Lung (tissue), 11 donors: ENCODE measurements at regions not wholly inside any gene's neighbourhood (a gene's known extent, or its start where the extent isn't known, plus 50 kb on each side); places are given as distances from the start of the nearest gene placed in this dataset.

Source experiments
- ATAC-seq: fragments of 200-7000 bp; cut with Tn5 transposase; one replicate; pipeline ENCODE4 v1.9.1; 2020; ENCODE audit warnings: moderate number of reproducible peaks; ENCODE audit not compliant: insufficient read depth, low FRiP score
- DNase-seq, 3 donors: peaks; one replicate each; pipeline ENCODE4 v3.0.0-alpha.2; 2013 to 2017
- H3K27ac ChIP-seq, 2 donors: one replicate each; pipeline ENCODE4 v1.5.1; 2013; ENCODE audit warnings: mild to moderate bottlenecking in 2 of 2, moderate library complexity in 2 of 2, control low read depth in 1 of 2, inconsistent platforms in 1 of 2, low read depth in 1 of 2, low read length in 1 of 2
- H3K27me3 ChIP-seq, 3 donors: one replicate each; pipeline ENCODE4 v1.5.1; 2013; ENCODE audit warnings: low read length in 2 of 3; ENCODE audit not compliant: control insufficient read depth in 3 of 3, insufficient read depth in 3 of 3
- H3K36me3 ChIP-seq, 4 donors: one replicate each; pipeline ENCODE4 v1.5.1; 2013; ENCODE audit warnings: low read length in 4 of 4, mild to moderate bottlenecking in 1 of 4, moderate library complexity in 1 of 4; ENCODE audit not compliant: control insufficient read depth in 4 of 4, insufficient read depth in 4 of 4
- H3K4me1 ChIP-seq, 5 donors: one replicate each; pipeline ENCODE4 v1.5.1; 2013; ENCODE audit warnings: low read length in 5 of 5, mild to moderate bottlenecking in 2 of 5, moderate library complexity in 1 of 5; ENCODE audit not compliant: control insufficient read depth in 5 of 5, insufficient read depth in 5 of 5
- H3K4me3 ChIP-seq: one replicate; pipeline ENCODE4 v1.5.1; 2013; ENCODE audit warnings: mild to moderate bottlenecking, control low read depth, moderate library complexity
- H3K9ac ChIP-seq, 2 donors: one replicate each; pipeline ENCODE4 v1.5.1; 2013; ENCODE audit warnings: low read length in 2 of 2, control low read depth in 1 of 2; ENCODE audit not compliant: insufficient read depth in 1 of 2
- H3K9me3 ChIP-seq, 4 donors: one replicate each; pipeline ENCODE4 v1.5.1; 2013; ENCODE audit warnings: low read length in 3 of 4, mild to moderate bottlenecking in 1 of 4, moderate library complexity in 1 of 4; ENCODE audit not compliant: control insufficient read depth in 4 of 4, insufficient read depth in 3 of 4
- WGBS, 2 donors: extraction: QIAGEN DNeasy Blood & Tissue Kit; methylation state at CpG; one replicate each; pipeline ENCODE4 v1.1.7; 2013; 5-methylcytosine and 5-hydroxymethylcytosine counted together
- TF ChIP-seq, protein P1 (sequence below): IDR thresholded peaks from 2 replicates; pipeline ENCODE4 v1.5.1; 2012; ENCODE audit warnings: mild to moderate bottlenecking; ENCODE audit errors: control extremely low read depth, extremely low read depth
- donor health status: control.
- donor health status: control.
- donor health status: Bipolar disorder and iron deficiency.
- donor health status: healthy.
- donor health status: DM: yes; HTN: yes; CAD: no.

DNA sequence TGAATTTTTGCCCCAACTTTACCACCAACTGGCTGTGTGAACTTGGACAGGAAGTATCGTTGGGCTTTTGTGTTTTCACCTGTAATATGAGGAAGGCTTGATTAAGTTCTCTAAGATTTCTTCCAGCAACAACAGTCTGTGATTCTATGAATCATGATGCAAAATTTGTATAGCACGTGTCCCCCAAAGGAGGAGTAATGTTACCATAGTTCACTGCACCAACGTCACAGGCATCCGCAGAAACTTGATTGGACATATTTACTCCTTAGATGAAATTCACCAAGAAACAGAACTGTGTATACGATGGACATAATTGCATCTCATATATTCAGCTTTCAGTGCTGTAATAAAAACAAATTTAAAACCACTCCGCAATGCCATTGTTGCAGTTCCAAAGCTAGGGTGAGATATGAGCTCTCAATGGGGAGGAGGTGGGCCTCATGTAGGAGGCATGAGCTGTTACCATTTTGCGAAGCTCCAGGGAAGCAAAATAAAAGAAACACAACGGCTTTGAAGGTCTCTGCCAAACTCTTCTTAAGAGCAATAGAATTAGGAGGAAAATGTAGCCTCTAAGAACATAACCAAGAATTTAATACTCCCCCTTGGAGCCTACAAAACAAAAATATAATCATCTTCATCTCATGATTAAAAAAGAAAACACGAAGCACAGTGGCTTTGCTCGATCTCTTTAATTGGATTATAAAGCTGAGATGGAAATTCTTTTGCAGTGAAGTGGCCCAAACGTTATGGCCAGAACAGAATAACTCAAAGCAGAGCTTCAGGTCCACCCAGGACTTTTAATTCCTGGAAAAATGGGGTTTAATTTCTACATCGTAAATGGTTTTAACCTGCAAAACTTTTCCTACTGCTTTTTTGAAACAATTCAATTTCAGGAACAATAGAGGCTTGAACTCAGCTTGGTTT, 80.7 kb downstream of the CHST2 start:
- ATAC-seq (no peak), DNase-seq (no peak)
- peaks cover 0 to 26% (median 0%) of the 10 kb centered on the region in 5 donors for H3K4me1 ChIP-seq
- TF ChIP-seq, protein P1, sequence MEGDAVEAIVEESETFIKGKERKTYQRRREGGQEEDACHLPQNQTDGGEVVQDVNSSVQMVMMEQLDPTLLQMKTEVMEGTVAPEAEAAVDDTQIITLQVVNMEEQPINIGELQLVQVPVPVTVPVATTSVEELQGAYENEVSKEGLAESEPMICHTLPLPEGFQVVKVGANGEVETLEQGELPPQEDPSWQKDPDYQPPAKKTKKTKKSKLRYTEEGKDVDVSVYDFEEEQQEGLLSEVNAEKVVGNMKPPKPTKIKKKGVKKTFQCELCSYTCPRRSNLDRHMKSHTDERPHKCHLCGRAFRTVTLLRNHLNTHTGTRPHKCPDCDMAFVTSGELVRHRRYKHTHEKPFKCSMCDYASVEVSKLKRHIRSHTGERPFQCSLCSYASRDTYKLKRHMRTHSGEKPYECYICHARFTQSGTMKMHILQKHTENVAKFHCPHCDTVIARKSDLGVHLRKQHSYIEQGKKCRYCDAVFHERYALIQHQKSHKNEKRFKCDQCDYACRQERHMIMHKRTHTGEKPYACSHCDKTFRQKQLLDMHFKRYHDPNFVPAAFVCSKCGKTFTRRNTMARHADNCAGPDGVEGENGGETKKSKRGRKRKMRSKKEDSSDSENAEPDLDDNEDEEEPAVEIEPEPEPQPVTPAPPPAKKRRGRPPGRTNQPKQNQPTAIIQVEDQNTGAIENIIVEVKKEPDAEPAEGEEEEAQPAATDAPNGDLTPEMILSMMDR, result no peak
- no peak overlapping the region for H3K27ac ChIP-seq
- H3K36me3 ChIP-seq, result no peaks in the 10 kb centered on the region
- H3K4me3 ChIP-seq, result no peak overlapping the region
- 88 to 94% methylated on average over 12 of the region's 12 CpGs for WGBS, 2 donors
- no peaks in the 10 kb centered on the region for H3K27me3 ChIP-seq
- peaks cover 0 to 2% (median 0%) of the 10 kb centered on the region in 4 donors for H3K9me3 ChIP-seq
- H3K9ac ChIP-seq, result no peak overlapping the region

DNA sequence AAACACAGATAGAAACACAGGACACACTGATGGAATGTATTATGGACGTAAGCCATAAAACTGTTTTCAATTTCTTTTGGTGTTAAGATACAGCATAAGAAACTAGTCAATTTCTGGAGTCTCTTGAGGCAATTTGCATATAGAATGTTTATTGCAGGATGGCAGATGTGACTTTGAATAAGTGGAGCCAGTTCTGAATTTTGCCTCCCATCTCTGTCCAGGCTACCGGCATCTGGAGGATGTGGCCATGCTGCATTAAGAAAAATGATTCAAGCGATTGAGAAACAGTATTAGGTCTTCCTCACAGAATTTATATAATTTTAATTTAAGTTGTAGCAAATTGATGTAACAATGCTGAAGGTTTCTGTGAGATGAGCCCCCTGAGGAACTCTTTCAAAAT, 81.5 kb downstream of the CHST2 start:
- TF ChIP-seq, protein P1, result no peak
- H3K4me1 ChIP-seq, result peaks cover 0 to 26% (median 0%) of the 10 kb centered on the region in 5 donors
- ATAC-seq, result no peak
- H3K4me3 ChIP-seq, result no peak overlapping the region
- peak in 2 of 3 donors; percentile 37 to 50 for DNase-seq
- WGBS, 2 donors, result 87 to 91% methylated on average over 3 of the region's 3 CpGs
- H3K36me3 ChIP-seq, result no peaks in the 10 kb centered on the region
- H3K9me3 ChIP-seq, result peaks cover 0 to 2% (median 0%) of the 10 kb centered on the region in 4 donors
- no peaks in the 10 kb centered on the region for H3K27me3 ChIP-seq
- no peak overlapping the region for H3K9ac ChIP-seq
- H3K27ac ChIP-seq, result no peak overlapping the region

DNA sequence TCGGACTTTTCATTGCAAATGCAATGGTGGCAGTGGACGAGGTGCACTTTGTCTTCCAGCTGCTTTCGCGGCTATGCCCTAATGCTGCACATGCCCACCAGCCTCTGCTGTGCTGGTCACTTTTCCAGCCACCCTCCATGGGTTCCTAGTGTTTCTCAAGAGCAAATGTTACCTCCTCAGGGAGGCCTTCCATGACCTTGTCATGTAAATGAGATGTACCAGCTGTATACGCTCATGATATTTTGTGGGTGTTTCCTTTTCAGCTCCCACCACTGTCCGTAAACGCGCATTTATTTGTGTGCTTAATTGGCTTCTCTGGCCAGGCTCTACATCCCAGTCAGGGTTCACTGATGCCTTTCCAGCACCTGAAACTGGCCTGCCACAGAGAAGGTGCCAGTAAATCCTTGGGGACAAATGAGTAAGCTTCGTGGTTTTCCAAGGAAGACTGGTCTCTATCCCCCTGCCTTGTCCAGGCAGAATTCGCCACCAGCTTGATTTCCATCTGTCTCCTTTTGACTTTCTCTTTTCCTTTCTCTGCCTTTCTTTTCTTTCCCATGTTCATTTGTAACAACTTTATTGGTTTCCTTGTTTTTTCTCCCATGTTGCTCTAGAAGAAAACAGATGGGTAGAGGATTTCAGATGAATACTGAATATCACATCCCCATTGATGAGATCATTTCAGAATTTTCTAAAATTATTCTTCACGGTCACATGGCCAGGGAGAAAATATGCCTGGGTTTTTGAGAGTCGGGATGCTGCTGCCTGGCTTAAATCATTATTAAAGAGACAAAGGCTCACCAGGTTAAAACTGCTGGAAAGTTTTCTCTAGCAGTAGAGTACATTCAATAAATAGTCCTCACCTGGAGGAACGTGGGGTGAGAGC, 82.5 kb downstream of the CHST2 start:
- WGBS, 2 donors, result 81 to 83% methylated on average over 13 of the region's 13 CpGs
- Histone ChIP-seq H3K36me3 (no peaks in the 10 kb centered on the region), H3K9me3 (peaks cover 0 to 2% (median 0%) of the 10 kb centered on the region in 4 donors), H3K9ac (peak overlapping the region in 1 of 2 donors; percentile 40), H3K4me1 (peaks cover 0 to 26% (median 0%) of the 10 kb centered on the region in 5 donors), H3K27ac (no peak overlapping the region), H3K4me3 (no peak overlapping the region), H3K27me3 (no peaks in the 10 kb centered on the region)
- peak; percentile 26 to 52 (median 49) for DNase-seq
- TF ChIP-seq, protein P1, result no peak
- ATAC-seq, result no peak
